Fibroblast of lung (primary cell): ENCODE measurements at regions not wholly inside any gene's neighbourhood (a gene's known extent, or its start where the extent isn't known, plus 50 kb on each side); places are given as distances from the start of the nearest gene placed in this dataset.

Experiments used
- EZH2 ChIP-seq: IDR thresholded peaks from 2 replicates; pipeline ENCODE4 v1.5.1; 2012; ENCODE audit warnings: low read length, control low read depth, mild to moderate bottlenecking; ENCODE audit errors: missing control alignments
- TF ChIP-seq, protein P1 (sequence below), 2 donors: IDR thresholded peaks in 1 of 2; conservative IDR thresholded peaks in 1 of 2; 1 replicate in 1 of 2; 2 replicates in 1 of 2; pipeline ENCODE4 v1.5.1; 2011 to 2012; ENCODE audit warnings: low read length in 2 of 2, control low read depth in 1 of 2, inconsistent platforms in 1 of 2, low read depth in 1 of 2, mild to moderate bottlenecking in 1 of 2

DNA sequence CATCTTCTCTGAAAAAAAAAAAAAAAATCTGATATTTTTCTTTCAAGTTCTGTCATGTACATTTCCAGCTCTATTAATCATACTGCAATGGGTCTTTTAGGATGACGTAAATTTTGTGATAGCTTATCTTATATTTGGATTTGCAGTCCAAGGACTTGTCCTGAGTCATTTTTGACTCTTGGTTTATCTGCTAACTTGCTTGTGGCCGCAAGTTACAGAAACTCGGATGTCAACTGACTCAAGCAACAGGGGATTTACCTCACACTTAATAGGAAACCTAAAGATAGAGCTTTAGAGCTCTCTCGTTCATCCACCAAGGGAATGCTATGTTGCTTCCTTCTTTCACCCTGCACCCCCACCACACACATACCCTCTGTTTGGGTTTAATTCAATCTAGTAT is 1433.8 kb upstream of the TENM3 start:
- TF ChIP-seq, protein P1, sequence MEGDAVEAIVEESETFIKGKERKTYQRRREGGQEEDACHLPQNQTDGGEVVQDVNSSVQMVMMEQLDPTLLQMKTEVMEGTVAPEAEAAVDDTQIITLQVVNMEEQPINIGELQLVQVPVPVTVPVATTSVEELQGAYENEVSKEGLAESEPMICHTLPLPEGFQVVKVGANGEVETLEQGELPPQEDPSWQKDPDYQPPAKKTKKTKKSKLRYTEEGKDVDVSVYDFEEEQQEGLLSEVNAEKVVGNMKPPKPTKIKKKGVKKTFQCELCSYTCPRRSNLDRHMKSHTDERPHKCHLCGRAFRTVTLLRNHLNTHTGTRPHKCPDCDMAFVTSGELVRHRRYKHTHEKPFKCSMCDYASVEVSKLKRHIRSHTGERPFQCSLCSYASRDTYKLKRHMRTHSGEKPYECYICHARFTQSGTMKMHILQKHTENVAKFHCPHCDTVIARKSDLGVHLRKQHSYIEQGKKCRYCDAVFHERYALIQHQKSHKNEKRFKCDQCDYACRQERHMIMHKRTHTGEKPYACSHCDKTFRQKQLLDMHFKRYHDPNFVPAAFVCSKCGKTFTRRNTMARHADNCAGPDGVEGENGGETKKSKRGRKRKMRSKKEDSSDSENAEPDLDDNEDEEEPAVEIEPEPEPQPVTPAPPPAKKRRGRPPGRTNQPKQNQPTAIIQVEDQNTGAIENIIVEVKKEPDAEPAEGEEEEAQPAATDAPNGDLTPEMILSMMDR (conservative IDR thresholded peaks at IDR 0.05 in 1 of 2, IDR thresholded peaks at IDR 0.05 in 1 of 2; ENCODE audit: low read depth in 1 of 2, low read length in 2 of 2): no peak
- no peak for TF ChIP-seq EZH2
